Endodermal cell (in vitro differentiated cells): ENCODE measurements at regions not wholly inside any gene's neighbourhood (a gene's known extent, or its start where the extent isn't known, plus 50 kb on each side); places are given as distances from the start of the nearest gene placed in this dataset.

Source experiments
- DNase-seq: peaks from one replicate; pipeline ENCODE4 v3.0.0-alpha.2; 2017
- H3K27ac ChIP-seq: 2 replicates; pipeline ENCODE4 v1.5.1; 2013; ENCODE audit warnings: mild to moderate bottlenecking, low read depth, low read length, moderate library complexity
- H3K27me3 ChIP-seq: 2 replicates; pipeline ENCODE4 v1.6.1; 2013; ENCODE audit warnings: mild to moderate bottlenecking, low read length, moderate library complexity; ENCODE audit not compliant: insufficient read depth, control insufficient read depth, poor library complexity, severe bottlenecking
- H3K36me3 ChIP-seq: 2 replicates; pipeline ENCODE4 v1.7.0; 2013; ENCODE audit warnings: mild to moderate bottlenecking, low read length, moderate library complexity; ENCODE audit not compliant: control insufficient read depth, insufficient read depth
- H3K4me1 ChIP-seq: one replicate; pipeline ENCODE4 v1.7.0; 2013; ENCODE audit warnings: low read length; ENCODE audit not compliant: control insufficient read depth, insufficient read depth
- H3K4me3 ChIP-seq: 2 replicates; pipeline ENCODE4 v1.5.1; 2013; ENCODE audit warnings: mild to moderate bottlenecking, low read length, moderate library complexity
- H3K9ac ChIP-seq: 2 replicates; pipeline ENCODE4 v1.6.1; 2013; ENCODE audit warnings: mild to moderate bottlenecking, low read length, moderate library complexity; ENCODE audit not compliant: poor library complexity, severe bottlenecking; ENCODE audit errors: extremely low read depth
- H3K9me3 ChIP-seq: 2 replicates; pipeline ENCODE4 v1.6.1; 2013; ENCODE audit warnings: mild to moderate bottlenecking, low read length, moderate library complexity; ENCODE audit not compliant: control insufficient read depth
- H3K27ac Mint-ChIP-seq: 2 replicates; pipeline ENCODE4 v1.8.0; 2020; ENCODE audit warnings: mixed read lengths
- H3K27me3 Mint-ChIP-seq: 2 replicates; pipeline ENCODE4 v1.8.0; 2021; ENCODE audit warnings: mild to moderate bottlenecking, mixed read lengths; ENCODE audit not compliant: insufficient read depth
- H3K36me3 Mint-ChIP-seq: 2 replicates; pipeline ENCODE4 v1.8.0; 2020; ENCODE audit warnings: low read depth, mixed read lengths
- H3K4me1 Mint-ChIP-seq: 2 replicates; pipeline ENCODE4 v1.8.0; 2020; ENCODE audit warnings: mixed read lengths
- H3K4me3 Mint-ChIP-seq: 2 replicates; pipeline ENCODE4 v1.8.0; 2020; ENCODE audit warnings: mild to moderate bottlenecking, moderate library complexity, mixed read lengths
- H3K9me3 Mint-ChIP-seq: 2 replicates; pipeline ENCODE4 v1.8.0; 2020; ENCODE audit warnings: mild to moderate bottlenecking, mixed read lengths
- WGBS, 2 experiments: methylation state at CpG; one replicate each; pipeline versions ENCODE4 v1.1.5 to v1.1.7; 2013; ENCODE audit warnings: missing lambda C conversion rate in 2 of 2, mixed read lengths in 1 of 2; ENCODE audit not compliant: insufficient coverage in 1 of 2, insufficient read length in 1 of 2; 5-methylcytosine and 5-hydroxymethylcytosine counted together
- TF ChIP-seq, protein P1 (sequence below): fragments of 200-600 bp; sonication (generic); conservative IDR thresholded peaks from 2 replicates; pipeline ENCODE4 v1.5.0; 2021; ENCODE audit warnings: antibody characterized with exemption, mild to moderate bottlenecking

DNA sequence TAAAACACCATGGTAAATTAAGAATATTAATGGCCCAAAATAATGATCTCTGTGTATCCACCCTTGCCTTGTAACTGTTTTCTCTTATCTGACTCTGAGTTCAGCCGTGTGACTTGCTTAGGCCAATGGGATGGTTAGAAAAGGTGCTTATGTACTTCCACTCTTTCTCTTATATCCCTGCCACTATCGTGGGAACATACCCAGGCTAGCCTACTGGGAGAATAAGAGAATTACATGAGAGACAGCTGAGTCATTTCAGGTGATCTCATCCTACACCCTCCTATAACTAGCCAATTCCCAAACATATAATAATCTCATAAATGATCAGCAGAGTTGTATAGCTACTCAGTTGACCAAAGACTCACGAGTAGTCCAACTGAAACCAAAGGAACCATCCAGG, 98.3 kb upstream of the ABI3BP start:
- TF ChIP-seq, protein P1, sequence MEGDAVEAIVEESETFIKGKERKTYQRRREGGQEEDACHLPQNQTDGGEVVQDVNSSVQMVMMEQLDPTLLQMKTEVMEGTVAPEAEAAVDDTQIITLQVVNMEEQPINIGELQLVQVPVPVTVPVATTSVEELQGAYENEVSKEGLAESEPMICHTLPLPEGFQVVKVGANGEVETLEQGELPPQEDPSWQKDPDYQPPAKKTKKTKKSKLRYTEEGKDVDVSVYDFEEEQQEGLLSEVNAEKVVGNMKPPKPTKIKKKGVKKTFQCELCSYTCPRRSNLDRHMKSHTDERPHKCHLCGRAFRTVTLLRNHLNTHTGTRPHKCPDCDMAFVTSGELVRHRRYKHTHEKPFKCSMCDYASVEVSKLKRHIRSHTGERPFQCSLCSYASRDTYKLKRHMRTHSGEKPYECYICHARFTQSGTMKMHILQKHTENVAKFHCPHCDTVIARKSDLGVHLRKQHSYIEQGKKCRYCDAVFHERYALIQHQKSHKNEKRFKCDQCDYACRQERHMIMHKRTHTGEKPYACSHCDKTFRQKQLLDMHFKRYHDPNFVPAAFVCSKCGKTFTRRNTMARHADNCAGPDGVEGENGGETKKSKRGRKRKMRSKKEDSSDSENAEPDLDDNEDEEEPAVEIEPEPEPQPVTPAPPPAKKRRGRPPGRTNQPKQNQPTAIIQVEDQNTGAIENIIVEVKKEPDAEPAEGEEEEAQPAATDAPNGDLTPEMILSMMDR, result peak; percentile 26
- DNase-seq, result peak; percentile 49

DNA sequence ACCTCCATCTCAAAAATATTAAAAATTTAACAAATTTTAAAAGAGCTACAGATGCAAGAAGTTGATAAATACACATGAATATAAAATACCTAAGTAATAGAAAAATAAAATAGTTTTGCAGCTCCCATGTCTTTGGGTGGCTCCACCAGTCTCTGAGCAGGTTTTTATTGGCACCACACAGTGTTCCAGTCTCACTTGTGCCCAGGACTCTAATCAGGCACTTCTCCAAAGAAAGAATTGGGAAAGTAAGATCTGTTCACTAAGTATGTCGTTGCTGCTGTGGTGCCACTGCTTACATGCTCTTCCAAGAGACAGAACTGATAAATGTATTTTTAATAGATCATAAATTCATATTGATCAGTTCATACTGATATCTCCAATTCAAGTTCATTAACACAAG, 92.5 kb upstream of the ABI3BP start:
- Histone ChIP-seq H3K27me3 (no peaks in the 10 kb centered on the region), H3K36me3 (no peaks in the 10 kb centered on the region), H3K4me1 (no peaks in the 10 kb centered on the region), H3K4me3 (no peak overlapping the region), H3K9ac (no peak overlapping the region), H3K27ac (no peak overlapping the region), H3K9me3 (no peaks in the 10 kb centered on the region)
- 100% methylated on average over 1 of the region's 1 CpG; no CpG with 5 or more reads in 1 of the 2 experiments for WGBS, 2 experiments
- H3K27ac Mint-ChIP-seq, result no peak overlapping the region
- H3K27me3 Mint-ChIP-seq, result no peaks in the 10 kb centered on the region
- H3K4me1 Mint-ChIP-seq, result no peaks in the 10 kb centered on the region
- TF ChIP-seq, protein P1, result no peak
- no peak overlapping the region for H3K4me3 Mint-ChIP-seq
- no peaks in the 10 kb centered on the region for H3K36me3 Mint-ChIP-seq
- H3K9me3 Mint-ChIP-seq, result no peaks in the 10 kb centered on the region
- no peak for DNase-seq

More for the DNA sequence above, 98.3 kb upstream of the ABI3BP start:
- 92 to 94% methylated on average over 2 to 3 of the region's 3 CpGs for WGBS, 2 experiments
- no peaks in the 10 kb centered on the region for H3K4me1 ChIP-seq
- H3K27ac ChIP-seq, result no peak overlapping the region
- Mint-ChIP-seq H3K36me3 (no peaks in the 10 kb centered on the region), H3K27ac (no peak overlapping the region), H3K9me3 (no peaks in the 10 kb centered on the region), H3K4me1 (no peaks in the 10 kb centered on the region), H3K27me3 (no peaks in the 10 kb centered on the region), H3K4me3 (no peak overlapping the region)
- no peaks in the 10 kb centered on the region for H3K9me3 ChIP-seq
- no peak overlapping the region for H3K4me3 ChIP-seq
- H3K27me3 ChIP-seq, result no peaks in the 10 kb centered on the region
- no peak overlapping the region for H3K9ac ChIP-seq
- no peaks in the 10 kb centered on the region for H3K36me3 ChIP-seq

GRCh38 chr3:101084404-101084803, 91.2 kb upstream of the ABI3BP start:
- no peaks in the 10 kb centered on the region for H3K36me3 ChIP-seq
- no CpG with 5 or more reads among the region's 1 CpG for WGBS, 2 experiments
- Mint-ChIP-seq H3K4me3 (no peak overlapping the region), H3K9me3 (no peaks in the 10 kb centered on the region), H3K4me1 (no peaks in the 10 kb centered on the region), H3K27me3 (no peaks in the 10 kb centered on the region), H3K36me3 (no peaks in the 10 kb centered on the region), H3K27ac (no peak overlapping the region)
- H3K9me3 ChIP-seq, result no peaks in the 10 kb centered on the region
- H3K27me3 ChIP-seq, result no peaks in the 10 kb centered on the region
- DNase-seq, result no peak
- no peak overlapping the region for H3K4me3 ChIP-seq
- H3K4me1 ChIP-seq, result no peaks in the 10 kb centered on the region
- TF ChIP-seq, protein P1, result no peak
- no peak overlapping the region for H3K27ac ChIP-seq
- no peak overlapping the region for H3K9ac ChIP-seq
